Uterus (tissue), 3 donors: ENCODE measurements at regions not wholly inside any gene's neighbourhood (a gene's known extent, or its start where the extent isn't known, plus 50 kb on each side); places are given as distances from the start of the nearest gene placed in this dataset.

ENCODE experiments used
- DNase-seq, 2 donors: peaks; one replicate each; pipeline ENCODE4 v3.0.0-alpha.2; 2019 to 2020
- H3K27ac ChIP-seq, 2 donors: fragments of 200-600 bp; sonication (generic); 1 replicate in 1 of 2; 2 replicates in 1 of 2; pipeline ENCODE4 v1.5.1; 2016 to 2018
- H3K27me3 ChIP-seq, 2 donors: fragments of 200-600 bp; sonication (generic); one replicate each; pipeline ENCODE4 v1.5.1; 2018 to 2019; ENCODE audit warnings: control low read depth in 1 of 2
- H3K36me3 ChIP-seq, 2 donors: fragments of 200-600 bp; sonication (generic); one replicate each; pipeline ENCODE4 v1.5.1; 2019; ENCODE audit warnings: control low read depth in 1 of 2
- H3K4me1 ChIP-seq, 2 donors: fragments of 200-600 bp; sonication (generic); one replicate each; pipeline ENCODE4 v1.5.1; 2018 to 2019; ENCODE audit warnings: control low read depth in 1 of 2
- H3K4me3 ChIP-seq, 2 donors: fragments of 200-600 bp; sonication (generic); 1 replicate in 1 of 2; 2 replicates in 1 of 2; pipeline ENCODE4 v1.5.1; 2018 to 2019; ENCODE audit warnings: mild to moderate bottlenecking in 1 of 2
- H3K9me3 ChIP-seq, 2 donors: fragments of 200-600 bp; sonication (generic); one replicate each; pipeline ENCODE4 v1.5.1; 2019; ENCODE audit warnings: control low read depth in 1 of 2
- CTCF ChIP-seq, 4 experiments: fragments of 200-600 bp in 2 of 4; fragments of 450-650 bp in 2 of 4; sonication (generic) in 2 of 4; IDR thresholded peaks; one replicate each; pipeline ENCODE4 v1.5.1; 2016 to 2019; ENCODE audit warnings: antibody characterized with exemption in 4 of 4, mild to moderate bottlenecking in 2 of 4, moderate library complexity in 1 of 4
- POLR2A ChIP-seq, 2 donors: fragments of 450-650 bp; IDR thresholded peaks; one replicate each; pipeline ENCODE4 v1.6.1; 2016; ENCODE audit warnings: antibody characterized with exemption in 2 of 2, mild to moderate bottlenecking in 1 of 2, moderate library complexity in 1 of 2
- intact Hi-C: fragments of 100-400 bp; cut with DNase I; formaldehyde crosslinking; loops from one replicate; pipeline ENCODE4 v1.15.1; 2023; ENCODE audit warnings: low total_unique reads
- donor health status: DM: yes; HTN: yes; CAD: no.

GRCh38 chr5:116944183-116944582, 369.6 kb upstream of the SEMA6A start:
- TF ChIP-seq CTCF (IDR thresholded peaks at IDR 0.05) (no peak), POLR2A (IDR thresholded peaks at IDR 0.05) (no peak)
- Histone ChIP-seq H3K27me3 (no peaks in the 10 kb centered on the region), H3K4me3 (no peak overlapping the region), H3K9me3 (no peaks in the 10 kb centered on the region), H3K36me3 (no peaks in the 10 kb centered on the region), H3K4me1 (no peaks in the 10 kb centered on the region), H3K27ac (no peak overlapping the region)
- no peak for DNase-seq
- intact Hi-C loops = no loop called here

- no peaks in the 10 kb centered on the region for H3K4me1 ChIP-seq
- intact Hi-C loops = no loop called here
- H3K4me3 ChIP-seq = no peak overlapping the region
- no peak for DNase-seq
- no peaks in the 10 kb centered on the region for H3K9me3 ChIP-seq
- H3K27me3 ChIP-seq = no peaks in the 10 kb centered on the region
- no peaks in the 10 kb centered on the region for H3K36me3 ChIP-seq
- no peak for TF ChIP-seq POLR2A (IDR thresholded peaks at IDR 0.05)
- TF ChIP-seq CTCF (IDR thresholded peaks at IDR 0.05) = no peak
- no peak overlapping the region for H3K27ac ChIP-seq
Measured at GRCh38 chr5:116942622-116943021, 368.0 kb upstream of the SEMA6A start.

GRCh38 chr5:116939641-116940040, 365.0 kb upstream of the SEMA6A start:
- no peak for TF ChIP-seq CTCF (IDR thresholded peaks at IDR 0.05)
- no peak for TF ChIP-seq POLR2A (IDR thresholded peaks at IDR 0.05)
- no peak overlapping the region for H3K27ac ChIP-seq
- intact Hi-C loops = no loop called here

GRCh38 chr5:116938488-116938887, 363.9 kb upstream of the SEMA6A start:
- TF ChIP-seq POLR2A (IDR thresholded peaks at IDR 0.05) (no peak), CTCF (IDR thresholded peaks at IDR 0.05) (no peak)
- no peaks in the 10 kb centered on the region for H3K36me3 ChIP-seq
- intact Hi-C loops = no loop called here

More at GRCh38 chr5:116939641-116940040, 365.0 kb upstream of the SEMA6A start:
- Histone ChIP-seq H3K9me3 (no peaks in the 10 kb centered on the region), H3K4me1 (no peaks in the 10 kb centered on the region), H3K27me3 (no peaks in the 10 kb centered on the region), H3K4me3 (no peak overlapping the region), H3K36me3 (no peaks in the 10 kb centered on the region)
- DNase-seq = no peak

GRCh38 chr5:116935561-116936162, 361.0 kb upstream of the SEMA6A start:
- intact Hi-C loops = no loop called here

More at GRCh38 chr5:116938488-116938887, 363.9 kb upstream of the SEMA6A start:
- Histone ChIP-seq H3K27me3 (no peaks in the 10 kb centered on the region), H3K9me3 (no peaks in the 10 kb centered on the region), H3K27ac (no peak overlapping the region), H3K4me1 (no peaks in the 10 kb centered on the region), H3K4me3 (no peak overlapping the region)
- no peak for DNase-seq

More at GRCh38 chr5:116935561-116936162, 361.0 kb upstream of the SEMA6A start:
- Histone ChIP-seq H3K27me3 (no peaks in the 10 kb centered on the region), H3K9me3 (no peaks in the 10 kb centered on the region), H3K4me3 (no peak overlapping the region), H3K36me3 (no peaks in the 10 kb centered on the region), H3K27ac (no peak overlapping the region), H3K4me1 (no peaks in the 10 kb centered on the region)
- DNase-seq = no peak
- no peak for TF ChIP-seq POLR2A (IDR thresholded peaks at IDR 0.05)
- TF ChIP-seq CTCF (IDR thresholded peaks at IDR 0.05) = no peak
